Liver (tissue), 3 donors: ENCODE measurements at regions not wholly inside any gene's neighbourhood (a gene's known extent, or its start where the extent isn't known, plus 50 kb on each side); places are given as distances from the start of the nearest gene placed in this dataset.

ENCODE experiments used
- CTCF ChIP-seq: fragments of 150-350 bp; IDR thresholded peaks from 2 replicates; pipeline ENCODE4 v1.5.1; 2017; ENCODE audit warnings: improper control_type of control experiment, low read depth, low read length; ENCODE audit not compliant: missing input control
- EGR1 ChIP-seq, 2 donors: IDR thresholded peaks; 2 replicates each; pipeline ENCODE4 v1.6.1; 2016 to 2018; ENCODE audit warnings: antibody characterized with exemption in 2 of 2, low read depth in 2 of 2
- GABPA ChIP-seq, 2 donors: IDR thresholded peaks in 1 of 2; conservative IDR thresholded peaks in 1 of 2; 2 replicates each; pipeline ENCODE4 v1.6.1; 2016; ENCODE audit warnings: antibody characterized with exemption in 2 of 2, mild to moderate bottlenecking in 1 of 2, moderate library complexity in 1 of 2
- REST ChIP-seq: IDR thresholded peaks from 2 replicates; pipeline ENCODE4 v1.6.1; 2016; ENCODE audit warnings: antibody characterized with exemption, mild to moderate bottlenecking
- donor health status: healthy.
- donor health status: healthy.

- TF ChIP-seq CTCF, result no peak
- TF ChIP-seq GABPA (IDR thresholded peaks at IDR 0.05 in 1 of 2, conservative IDR thresholded peaks at IDR 0.05 in 1 of 2), result no peak
- no peak for TF ChIP-seq EGR1 (IDR thresholded peaks at IDR 0.05; ENCODE audit: low read depth in 2 of 2)
- TF ChIP-seq REST, result no peak
These were observed 594.2 kb downstream of the KCNJ18 start for GRCh38 chr17:22286337-22287041.
